Esophagus squamous epithelium (tissue), 5 donors: ENCODE measurements at regions not wholly inside any gene's neighbourhood (a gene's known extent, or its start where the extent isn't known, plus 50 kb on each side); places are given as distances from the start of the nearest gene placed in this dataset.

Experiments
- DNase-seq: peaks from one replicate; lab custom pipeline; 2025; lab: John Stamatoyannopoulos, UW
- H3K27ac ChIP-seq, 4 donors: fragments of 200-600 bp; sonication (generic); one replicate each; pipeline ENCODE4 v1.5.1; 2016 to 2019; ENCODE audit warnings: mild to moderate bottlenecking in 1 of 4
- H3K27me3 ChIP-seq, 4 donors: fragments of 200-600 bp; sonication (generic); 1 replicate in 3 of 4; 2 replicates in 1 of 4; pipeline versions ENCODE4 v1.5.1 to v1.6.0; 2017 to 2021; ENCODE audit warnings: antibody characterized with exemption in 1 of 4
- H3K36me3 ChIP-seq, 3 donors: fragments of 200-600 bp; sonication (generic); one replicate each; pipeline ENCODE4 v1.5.1; 2016 to 2019
- H3K4me1 ChIP-seq, 3 donors: fragments of 200-600 bp; sonication (generic); one replicate each; pipeline ENCODE4 v1.5.1; 2017 to 2019
- H3K4me3 ChIP-seq, 4 donors: fragments of 200-600 bp; sonication (generic); 1 replicate in 3 of 4; 2 replicates in 1 of 4; pipeline ENCODE4 v1.5.1; 2016 to 2019; ENCODE audit warnings: mild to moderate bottlenecking in 2 of 4, moderate library complexity in 1 of 4
- H3K9me3 ChIP-seq, 3 donors: fragments of 200-600 bp; sonication (generic); one replicate each; pipeline ENCODE4 v1.5.1; 2016 to 2019
- POLR2A ChIP-seq, 4 donors: fragments of 450-650 bp; IDR thresholded peaks; one replicate each; pipeline ENCODE4 v1.6.1; 2017; ENCODE audit warnings: antibody characterized with exemption in 4 of 4, mild to moderate bottlenecking in 4 of 4, moderate library complexity in 3 of 4
- WGBS, 2 donors: methylation state at CpG; one replicate each; pipeline ENCODE4 v1.1.5; 2018; 5-methylcytosine and 5-hydroxymethylcytosine counted together
- intact Hi-C: fragments of 100-400 bp; cut with DNase I; formaldehyde crosslinking; loops from one replicate; pipeline ENCODE4 v1.15.0; 2022
- TF ChIP-seq, protein P1 (sequence below), 6 experiments: fragments of 450-650 bp in 4 of 6; fragments of 200-600 bp in 2 of 6; sonication (generic) in 2 of 6; IDR thresholded peaks; one replicate each; pipeline ENCODE4 v1.5.1; 2016 to 2019; ENCODE audit warnings: antibody characterized with exemption in 6 of 6, mild to moderate bottlenecking in 4 of 6, moderate library complexity in 4 of 6
- donor health status: DM: yes; HTN: yes; CAD: no.

DNA sequence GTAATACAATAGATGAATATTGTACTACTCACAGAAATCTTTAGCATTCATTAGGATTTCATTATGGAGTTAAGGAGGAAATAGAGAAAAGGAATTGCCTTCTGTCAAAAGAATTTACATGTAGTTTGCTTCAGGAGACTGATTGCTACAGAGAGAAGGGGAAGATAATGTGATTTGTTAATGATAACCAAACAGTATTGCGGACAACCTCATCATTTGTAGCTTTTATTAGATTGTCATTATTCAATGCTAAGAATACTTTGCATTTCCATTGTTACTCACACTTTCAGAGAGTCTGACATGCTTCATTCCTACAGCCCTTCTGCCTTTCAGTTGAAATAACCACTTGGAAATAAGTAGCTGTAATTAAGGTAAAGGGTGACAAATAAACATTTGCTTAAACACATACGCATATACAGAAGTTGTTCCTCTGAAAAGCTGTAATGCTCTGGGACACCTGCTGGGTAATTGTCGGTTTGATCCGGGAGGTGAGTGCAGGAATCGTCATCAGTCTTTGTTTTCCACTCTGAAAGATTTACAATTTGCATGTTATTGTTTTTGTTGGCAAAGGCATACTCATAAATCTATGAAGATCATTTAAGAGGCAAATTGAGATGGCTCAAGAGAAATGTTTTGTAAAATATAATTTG is 600.2 kb downstream of the TRHDE start:
- Histone ChIP-seq H3K9me3 (peaks cover 0 to 3% (median 0%) of the 10 kb centered on the region in 3 donors), H3K27ac (no peak overlapping the region), H3K4me1 (no peaks in the 10 kb centered on the region), H3K36me3 (no peaks in the 10 kb centered on the region), H3K4me3 (no peak overlapping the region), H3K27me3 (no peaks in the 10 kb centered on the region)
- TF ChIP-seq, protein P1, sequence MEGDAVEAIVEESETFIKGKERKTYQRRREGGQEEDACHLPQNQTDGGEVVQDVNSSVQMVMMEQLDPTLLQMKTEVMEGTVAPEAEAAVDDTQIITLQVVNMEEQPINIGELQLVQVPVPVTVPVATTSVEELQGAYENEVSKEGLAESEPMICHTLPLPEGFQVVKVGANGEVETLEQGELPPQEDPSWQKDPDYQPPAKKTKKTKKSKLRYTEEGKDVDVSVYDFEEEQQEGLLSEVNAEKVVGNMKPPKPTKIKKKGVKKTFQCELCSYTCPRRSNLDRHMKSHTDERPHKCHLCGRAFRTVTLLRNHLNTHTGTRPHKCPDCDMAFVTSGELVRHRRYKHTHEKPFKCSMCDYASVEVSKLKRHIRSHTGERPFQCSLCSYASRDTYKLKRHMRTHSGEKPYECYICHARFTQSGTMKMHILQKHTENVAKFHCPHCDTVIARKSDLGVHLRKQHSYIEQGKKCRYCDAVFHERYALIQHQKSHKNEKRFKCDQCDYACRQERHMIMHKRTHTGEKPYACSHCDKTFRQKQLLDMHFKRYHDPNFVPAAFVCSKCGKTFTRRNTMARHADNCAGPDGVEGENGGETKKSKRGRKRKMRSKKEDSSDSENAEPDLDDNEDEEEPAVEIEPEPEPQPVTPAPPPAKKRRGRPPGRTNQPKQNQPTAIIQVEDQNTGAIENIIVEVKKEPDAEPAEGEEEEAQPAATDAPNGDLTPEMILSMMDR (IDR thresholded peaks at IDR 0.05) = no peak
- TF ChIP-seq POLR2A (IDR thresholded peaks at IDR 0.05) = no peak
- WGBS, 2 donors = 39 to 62% methylated on average over 5 of the region's 5 CpGs
- no peak for DNase-seq
- intact Hi-C loops = no loop called here

DNA sequence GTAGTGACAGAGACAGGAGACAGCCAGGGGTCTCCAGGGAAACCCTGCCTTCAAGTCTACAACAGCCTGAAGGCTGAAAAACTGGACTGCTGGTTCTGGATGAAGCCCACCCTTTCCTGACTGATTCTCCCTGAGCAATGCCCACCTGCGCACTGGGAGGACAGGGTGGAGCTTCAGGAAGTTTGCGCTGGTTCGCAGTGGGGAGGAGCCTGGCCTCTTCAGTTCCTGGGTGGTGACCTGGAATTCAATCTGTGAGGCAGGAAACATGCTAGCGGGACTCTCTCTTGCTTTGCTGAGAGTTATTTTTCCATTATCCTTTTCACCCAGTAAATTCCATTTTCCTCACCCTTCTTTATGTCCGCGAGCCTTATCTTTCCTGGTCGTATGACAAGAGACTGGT is 600.8 kb downstream of the TRHDE start:
- DNase-seq = no peak
- H3K4me3 ChIP-seq = no peak overlapping the region
- TF ChIP-seq, protein P1 (IDR thresholded peaks at IDR 0.05) = no peak
- TF ChIP-seq POLR2A (IDR thresholded peaks at IDR 0.05) = no peak
- no peaks in the 10 kb centered on the region for H3K36me3 ChIP-seq
- H3K9me3 ChIP-seq = no peaks in the 10 kb centered on the region
- intact Hi-C loops = no loop called here
- no peaks in the 10 kb centered on the region for H3K4me1 ChIP-seq
- WGBS, 2 donors = 78 to 88% methylated on average over 6 to 7 of the region's 7 CpGs
- no peak overlapping the region for H3K27ac ChIP-seq
- no peaks in the 10 kb centered on the region for H3K27me3 ChIP-seq

DNA sequence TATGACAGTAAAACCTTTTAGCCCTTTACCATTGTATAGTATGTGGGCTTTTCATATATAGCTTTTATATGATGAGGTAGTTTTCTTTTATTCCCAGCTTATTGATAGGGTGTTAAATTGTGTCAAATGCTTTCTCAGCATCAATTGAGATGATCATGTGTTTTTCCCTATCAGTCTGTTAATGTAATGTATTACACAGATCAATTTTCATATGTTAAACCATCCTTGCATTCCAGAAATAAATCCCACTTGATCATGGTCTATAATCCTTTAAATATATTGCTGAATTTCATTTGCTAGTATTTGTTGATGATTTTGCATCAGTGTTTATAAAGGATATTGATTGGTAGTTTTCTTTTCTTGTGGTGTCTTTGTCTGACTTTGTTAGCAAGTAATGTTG is 603.9 kb downstream of the TRHDE start:
- H3K4me1 ChIP-seq = no peaks in the 10 kb centered on the region
- intact Hi-C loops = no loop called here
- H3K4me3 ChIP-seq = no peak overlapping the region
- no peaks in the 10 kb centered on the region for H3K36me3 ChIP-seq
- no peak for TF ChIP-seq POLR2A (IDR thresholded peaks at IDR 0.05)
- TF ChIP-seq, protein P1 (IDR thresholded peaks at IDR 0.05) = no peak
- H3K27me3 ChIP-seq = no peaks in the 10 kb centered on the region
- no peak for DNase-seq
- peaks cover 0 to 4% (median 0%) of the 10 kb centered on the region in 3 donors for H3K9me3 ChIP-seq
- H3K27ac ChIP-seq = no peak overlapping the region

DNA sequence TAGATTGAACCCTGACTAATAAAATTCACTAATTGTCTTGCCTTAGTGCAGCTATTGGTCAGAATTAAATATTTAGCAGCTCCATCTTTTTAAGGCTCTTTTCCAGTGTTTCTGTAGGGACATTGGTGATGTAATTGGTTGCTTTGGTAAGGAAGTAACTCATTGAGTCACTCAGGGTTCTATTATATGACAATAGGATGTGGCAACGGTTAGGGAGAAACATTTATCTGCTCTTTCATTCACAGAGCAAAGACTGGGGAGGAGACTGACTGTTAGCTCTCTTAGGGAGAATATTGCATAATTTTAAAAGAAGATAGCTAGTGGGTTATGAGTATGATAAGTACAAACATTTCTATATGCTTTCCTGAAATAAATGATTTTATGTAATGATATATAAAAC is 616.5 kb downstream of the TRHDE start:
- H3K27me3 ChIP-seq = no peaks in the 10 kb centered on the region
- no peak for TF ChIP-seq POLR2A (IDR thresholded peaks at IDR 0.05)
- TF ChIP-seq, protein P1 (IDR thresholded peaks at IDR 0.05) = no peak
- H3K27ac ChIP-seq = no peak overlapping the region
- intact Hi-C loops = no loop called here
- H3K36me3 ChIP-seq = no peaks in the 10 kb centered on the region
- H3K9me3 ChIP-seq = no peaks in the 10 kb centered on the region
- no peaks in the 10 kb centered on the region for H3K4me1 ChIP-seq
- DNase-seq = no peak
- H3K4me3 ChIP-seq = no peak overlapping the region
- WGBS, 2 donors = 10 to 23% methylated on average over 1 of the region's 1 CpG

DNA sequence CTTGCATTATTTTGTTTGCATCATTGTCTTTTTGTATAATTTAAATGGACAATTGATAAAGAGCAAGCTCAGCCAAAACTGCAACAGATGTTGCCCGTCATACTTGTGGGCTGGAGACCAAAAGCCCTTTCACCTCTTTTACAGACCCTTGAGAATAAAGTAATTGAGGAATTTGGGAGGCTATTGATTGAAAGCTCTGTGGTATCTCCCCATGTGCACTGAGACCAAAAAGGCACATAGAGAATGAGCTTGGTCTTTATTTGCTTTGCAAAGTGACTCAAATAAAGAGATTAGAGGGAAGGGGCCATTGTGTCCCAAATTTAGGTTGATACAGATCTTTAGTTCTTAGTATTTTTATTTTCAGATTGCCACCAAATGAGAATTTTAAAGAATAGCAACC is 617.6 kb downstream of the TRHDE start:
- Histone ChIP-seq H3K9me3 (no peaks in the 10 kb centered on the region), H3K27ac (no peak overlapping the region), H3K4me3 (no peak overlapping the region), H3K27me3 (no peaks in the 10 kb centered on the region), H3K36me3 (no peaks in the 10 kb centered on the region), H3K4me1 (no peaks in the 10 kb centered on the region)
- TF ChIP-seq, protein P1 (IDR thresholded peaks at IDR 0.05) = no peak
- TF ChIP-seq POLR2A (IDR thresholded peaks at IDR 0.05) = no peak
- no peak for DNase-seq
- 38 to 42% methylated on average over 1 of the region's 1 CpG for WGBS, 2 donors
- intact Hi-C loops = no loop called here
